HL-60 (cell line): ENCODE measurements at regions not wholly inside any gene's neighbourhood (a gene's known extent, or its start where the extent isn't known, plus 50 kb on each side); places are given as distances from the start of the nearest gene placed in this dataset.
"Not testable (repeated sequence)": the region's sequence is repeated elsewhere in the genome, so short reads cannot be mapped to it uniquely, and the experiment has no call there.

Experiments
- DNase-seq, 2 experiments: peaks; one replicate each; pipeline ENCODE4 v3.0.0-alpha.2; 2010 to 2020; ENCODE audit warnings: low read depth in 1 of 2, low spot score in 1 of 2
- H3K27ac ChIP-seq: fragments of 250-450 bp; sonication (Bioruptor Pico); replicated peaks from 2 replicates; pipeline ENCODE4 v1.5.1; 2020; ENCODE audit warnings: mild to moderate bottlenecking, moderate library complexity
- H3K27me3 ChIP-seq: fragments of 250-450 bp; sonication (Bioruptor Pico); 2 replicates; pipeline ENCODE4 v1.5.1; 2021; ENCODE audit warnings: mild to moderate bottlenecking, moderate library complexity; ENCODE audit not compliant: insufficient read depth, poor library complexity, severe bottlenecking
- H3K4me3 ChIP-seq: replicated peaks from 2 replicates; pipeline ENCODE4 v1.5.1; 2011; ENCODE audit warnings: mild to moderate bottlenecking, control low read depth, low read length; ENCODE audit not compliant: insufficient read depth
- GABPA ChIP-seq: IDR thresholded peaks from 2 replicates; pipeline ENCODE4 v1.6.1; 2012; ENCODE audit warnings: low read depth
- POLR2AphosphoS5 ChIP-seq: IDR thresholded peaks from 2 replicates; pipeline ENCODE4 v1.6.1; 2012; ENCODE audit warnings: low read depth
- REST ChIP-seq: IDR thresholded peaks from 2 replicates; pipeline ENCODE4 v1.6.1; 2012; ENCODE audit warnings: low read depth; ENCODE audit not compliant: insufficient replicate concordance
- SPI1 ChIP-seq: IDR thresholded peaks from 2 replicates; pipeline ENCODE4 v1.6.1; 2012; ENCODE audit warnings: low read depth, mild to moderate bottlenecking, borderline replicate concordance
- TF ChIP-seq, protein P1 (sequence below): IDR thresholded peaks from one replicate; pipeline ENCODE4 v1.5.1; 2011; ENCODE audit warnings: low read length, control low read depth, inconsistent platforms; ENCODE audit not compliant: insufficient read depth

DNA sequence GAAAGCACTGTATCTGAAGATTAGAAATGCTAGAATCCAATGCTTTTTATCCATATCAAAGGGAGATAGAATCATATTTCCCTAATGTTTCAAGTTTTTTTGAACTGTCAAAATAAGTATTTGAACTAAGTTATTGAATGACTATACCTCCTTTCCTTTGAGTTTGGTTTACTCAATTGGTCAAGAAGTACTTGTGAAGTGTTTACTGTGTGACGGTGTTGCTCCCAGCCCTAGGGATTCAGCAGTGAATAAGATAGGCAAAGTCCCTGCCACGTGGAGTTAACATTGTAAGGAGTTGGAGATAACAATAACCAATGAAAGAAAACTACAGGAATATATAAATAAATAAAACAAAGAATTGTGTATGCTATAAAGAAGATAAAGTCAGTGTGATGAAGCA lies 535.9 kb downstream of the FRK start:
- Histone ChIP-seq H3K27ac (no peak overlapping the region), H3K4me3 (no peak overlapping the region), H3K27me3 (no peaks in the 10 kb centered on the region)
- no peak for DNase-seq
- TF ChIP-seq POLR2AphosphoS5 (no peak), SPI1 (no peak), GABPA (no peak), REST (no peak)
- TF ChIP-seq, protein P1, sequence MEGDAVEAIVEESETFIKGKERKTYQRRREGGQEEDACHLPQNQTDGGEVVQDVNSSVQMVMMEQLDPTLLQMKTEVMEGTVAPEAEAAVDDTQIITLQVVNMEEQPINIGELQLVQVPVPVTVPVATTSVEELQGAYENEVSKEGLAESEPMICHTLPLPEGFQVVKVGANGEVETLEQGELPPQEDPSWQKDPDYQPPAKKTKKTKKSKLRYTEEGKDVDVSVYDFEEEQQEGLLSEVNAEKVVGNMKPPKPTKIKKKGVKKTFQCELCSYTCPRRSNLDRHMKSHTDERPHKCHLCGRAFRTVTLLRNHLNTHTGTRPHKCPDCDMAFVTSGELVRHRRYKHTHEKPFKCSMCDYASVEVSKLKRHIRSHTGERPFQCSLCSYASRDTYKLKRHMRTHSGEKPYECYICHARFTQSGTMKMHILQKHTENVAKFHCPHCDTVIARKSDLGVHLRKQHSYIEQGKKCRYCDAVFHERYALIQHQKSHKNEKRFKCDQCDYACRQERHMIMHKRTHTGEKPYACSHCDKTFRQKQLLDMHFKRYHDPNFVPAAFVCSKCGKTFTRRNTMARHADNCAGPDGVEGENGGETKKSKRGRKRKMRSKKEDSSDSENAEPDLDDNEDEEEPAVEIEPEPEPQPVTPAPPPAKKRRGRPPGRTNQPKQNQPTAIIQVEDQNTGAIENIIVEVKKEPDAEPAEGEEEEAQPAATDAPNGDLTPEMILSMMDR, result no peak

- not testable (repeated sequence) for H3K27ac ChIP-seq, DNase-seq, H3K27me3 ChIP-seq, H3K4me3 ChIP-seq
These were observed 538.9 kb downstream of the FRK start for GRCh38 chr6:115521747-115522146.

DNA sequence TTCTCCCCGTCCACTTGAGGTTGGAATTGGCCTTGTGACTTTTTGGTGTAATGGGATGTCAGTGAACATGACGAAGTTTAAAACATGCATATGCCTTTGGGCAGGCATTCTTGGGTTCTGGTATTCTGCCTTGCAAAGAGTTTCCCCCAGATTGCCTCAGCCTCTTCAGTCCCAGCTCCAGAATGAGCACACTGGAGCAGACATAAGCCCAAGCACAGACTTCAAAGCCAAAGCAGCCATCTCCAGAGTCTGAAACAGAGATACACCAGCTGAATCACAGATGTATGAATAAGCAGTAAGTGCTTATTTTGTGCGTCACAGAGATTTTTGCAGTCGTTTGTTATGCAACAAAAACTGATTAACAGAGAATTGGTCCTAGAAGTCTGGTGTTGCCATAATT lies 546.0 kb downstream of the FRK start:
- Histone ChIP-seq H3K27ac (no peak overlapping the region), H3K4me3 (no peak overlapping the region), H3K27me3 (no peaks in the 10 kb centered on the region)
- TF ChIP-seq, protein P1, result no peak
- TF ChIP-seq REST, result no peak
- TF ChIP-seq SPI1, result no peak
- no peak for DNase-seq

GRCh38 chr6:115512923-115513322 lies 547.8 kb downstream of the FRK start:
- Histone ChIP-seq H3K27me3 (no peaks in the 10 kb centered on the region), H3K4me3 (no peak overlapping the region), H3K27ac (no peak overlapping the region)
- no peak for DNase-seq
- TF ChIP-seq SPI1 (no peak), GABPA (no peak), POLR2AphosphoS5 (no peak), REST (no peak)
- TF ChIP-seq, protein P1, result no peak
